H1 (cell line): ENCODE measurements at regions not wholly inside any gene's neighbourhood (a gene's known extent, or its start where the extent isn't known, plus 50 kb on each side); places are given as distances from the start of the nearest gene placed in this dataset.

Experiments used
- BRCA1 ChIP-seq: IDR thresholded peaks from 2 replicates; pipeline ENCODE4 v1.6.1; 2012; ENCODE audit warnings: low read depth, low read length, improper control_type of control experiment
- CBX5 ChIP-seq: fragments of 300-800, 300-1000 bp; sonication (generic); IDR thresholded peaks from 2 replicates; pipeline ENCODE4 v1.7.1; 2016; ENCODE audit warnings: antibody characterized with exemption, low read length, low read depth
- POLR2A ChIP-seq, 2 experiments: IDR thresholded peaks; 1 replicate in 1 of 2; 2 replicates in 1 of 2; pipeline ENCODE4 v1.6.1; 2011; ENCODE audit warnings: low read depth in 2 of 2, low read length in 2 of 2, mild to moderate bottlenecking in 2 of 2; ENCODE audit errors: control extremely low read depth in 1 of 2
- RAD21 ChIP-seq, 2 experiments: IDR thresholded peaks in 1 of 2; conservative IDR thresholded peaks in 1 of 2; 2 replicates each; pipeline ENCODE4 v1.6.1; 2011; ENCODE audit warnings: low read depth in 2 of 2, low read length in 2 of 2, improper control_type of control experiment in 1 of 2, inconsistent platforms in 1 of 2, mild to moderate bottlenecking in 1 of 2, moderate library complexity in 1 of 2
- SIN3A ChIP-seq, 2 experiments: IDR thresholded peaks in 1 of 2; conservative IDR thresholded peaks in 1 of 2; 2 replicates each; pipeline ENCODE4 v1.6.1; 2011 to 2012; ENCODE audit warnings: low read length in 2 of 2, improper control_type of control experiment in 1 of 2, low read depth in 1 of 2, mild to moderate bottlenecking in 1 of 2
- TCF12 ChIP-seq: IDR thresholded peaks from 2 replicates; pipeline ENCODE4 v1.6.1; 2011; ENCODE audit warnings: low read depth, mild to moderate bottlenecking, low read length
- YY1 ChIP-seq: IDR thresholded peaks from 2 replicates; pipeline ENCODE4 v1.6.1; 2011; ENCODE audit warnings: low read depth, mild to moderate bottlenecking, low read length
- TF ChIP-seq, protein P1 (sequence below), 3 experiments: IDR thresholded peaks; 1 replicate in 2 of 3; 2 replicates in 1 of 3; pipeline versions ENCODE4 v1.5.1 to v1.6.1; 2011; ENCODE audit warnings: low read length in 3 of 3, mild to moderate bottlenecking in 3 of 3, inconsistent platforms in 2 of 3, low read depth in 1 of 3, moderate library complexity in 1 of 3; ENCODE audit not compliant: insufficient read depth in 1 of 3; ENCODE audit errors: control extremely low read depth in 1 of 3

DNA sequence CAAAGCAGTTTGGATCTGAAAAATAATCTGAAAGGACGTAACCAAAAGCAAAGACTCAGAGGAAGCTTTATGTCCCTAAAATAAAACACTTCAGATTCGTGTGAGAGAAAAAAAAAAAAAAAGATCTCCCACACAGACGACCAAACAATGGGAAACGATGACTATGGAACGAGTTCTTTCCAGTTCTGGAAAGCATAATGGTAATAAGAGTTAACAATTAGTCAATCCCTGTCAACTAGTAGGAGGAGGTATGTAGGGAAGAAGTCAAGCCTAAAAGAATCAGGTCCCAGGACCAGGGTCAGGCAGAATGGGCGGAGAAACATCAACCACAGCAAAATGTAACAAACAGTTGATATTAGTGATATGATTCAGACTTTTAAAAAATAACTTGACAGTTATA lies 170.3 kb upstream of the SETBP1 start:
- no peak for TF ChIP-seq YY1
- TF ChIP-seq SIN3A (conservative IDR thresholded peaks at IDR 0.05 in 1 of 2, IDR thresholded peaks at IDR 0.05 in 1 of 2; ENCODE audit: low read depth in 1 of 2, low read length in 2 of 2), result no peak
- no peak for TF ChIP-seq CBX5
- TF ChIP-seq, protein P1, sequence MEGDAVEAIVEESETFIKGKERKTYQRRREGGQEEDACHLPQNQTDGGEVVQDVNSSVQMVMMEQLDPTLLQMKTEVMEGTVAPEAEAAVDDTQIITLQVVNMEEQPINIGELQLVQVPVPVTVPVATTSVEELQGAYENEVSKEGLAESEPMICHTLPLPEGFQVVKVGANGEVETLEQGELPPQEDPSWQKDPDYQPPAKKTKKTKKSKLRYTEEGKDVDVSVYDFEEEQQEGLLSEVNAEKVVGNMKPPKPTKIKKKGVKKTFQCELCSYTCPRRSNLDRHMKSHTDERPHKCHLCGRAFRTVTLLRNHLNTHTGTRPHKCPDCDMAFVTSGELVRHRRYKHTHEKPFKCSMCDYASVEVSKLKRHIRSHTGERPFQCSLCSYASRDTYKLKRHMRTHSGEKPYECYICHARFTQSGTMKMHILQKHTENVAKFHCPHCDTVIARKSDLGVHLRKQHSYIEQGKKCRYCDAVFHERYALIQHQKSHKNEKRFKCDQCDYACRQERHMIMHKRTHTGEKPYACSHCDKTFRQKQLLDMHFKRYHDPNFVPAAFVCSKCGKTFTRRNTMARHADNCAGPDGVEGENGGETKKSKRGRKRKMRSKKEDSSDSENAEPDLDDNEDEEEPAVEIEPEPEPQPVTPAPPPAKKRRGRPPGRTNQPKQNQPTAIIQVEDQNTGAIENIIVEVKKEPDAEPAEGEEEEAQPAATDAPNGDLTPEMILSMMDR (IDR thresholded peaks at IDR 0.05; ENCODE audit: control extremely low read depth in 1 of 3, insufficient read depth in 1 of 3, low read depth in 1 of 3, low read length in 3 of 3), result no peak
- no peak for TF ChIP-seq POLR2A (IDR thresholded peaks at IDR 0.05; ENCODE audit: control extremely low read depth in 1 of 2, low read depth in 2 of 2, low read length in 2 of 2)
- no peak for TF ChIP-seq TCF12
- no peak for TF ChIP-seq BRCA1
- TF ChIP-seq RAD21 (IDR thresholded peaks at IDR 0.05 in 1 of 2, conservative IDR thresholded peaks at IDR 0.05 in 1 of 2; ENCODE audit: low read depth in 2 of 2, low read length in 2 of 2), result no peak
